ENCODE measurements at regions not wholly inside any gene's neighbourhood (a gene's known extent, or its start where the extent isn't known, plus 50 kb on each side); places are given as distances from the start of the nearest gene placed in this dataset.

GRCh38 chrX:6813836-6814370 lies 279.0 kb upstream of the VCX3A start:
- TF ChIP-seq SETDB1 (IDR thresholded peaks at IDR 0.05; ENCODE audit: insufficient read length, low read length), result no peak
- TF ChIP-seq, protein P1, sequence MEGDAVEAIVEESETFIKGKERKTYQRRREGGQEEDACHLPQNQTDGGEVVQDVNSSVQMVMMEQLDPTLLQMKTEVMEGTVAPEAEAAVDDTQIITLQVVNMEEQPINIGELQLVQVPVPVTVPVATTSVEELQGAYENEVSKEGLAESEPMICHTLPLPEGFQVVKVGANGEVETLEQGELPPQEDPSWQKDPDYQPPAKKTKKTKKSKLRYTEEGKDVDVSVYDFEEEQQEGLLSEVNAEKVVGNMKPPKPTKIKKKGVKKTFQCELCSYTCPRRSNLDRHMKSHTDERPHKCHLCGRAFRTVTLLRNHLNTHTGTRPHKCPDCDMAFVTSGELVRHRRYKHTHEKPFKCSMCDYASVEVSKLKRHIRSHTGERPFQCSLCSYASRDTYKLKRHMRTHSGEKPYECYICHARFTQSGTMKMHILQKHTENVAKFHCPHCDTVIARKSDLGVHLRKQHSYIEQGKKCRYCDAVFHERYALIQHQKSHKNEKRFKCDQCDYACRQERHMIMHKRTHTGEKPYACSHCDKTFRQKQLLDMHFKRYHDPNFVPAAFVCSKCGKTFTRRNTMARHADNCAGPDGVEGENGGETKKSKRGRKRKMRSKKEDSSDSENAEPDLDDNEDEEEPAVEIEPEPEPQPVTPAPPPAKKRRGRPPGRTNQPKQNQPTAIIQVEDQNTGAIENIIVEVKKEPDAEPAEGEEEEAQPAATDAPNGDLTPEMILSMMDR (tag by site-specific recombination; IDR thresholded peaks at IDR 0.05), result no peak
- no peak for TF ChIP-seq ZNF362 (tag by site-specific recombination; IDR thresholded peaks at IDR 0.05)
- TF ChIP-seq ZNF776 (tag by site-specific recombination; IDR thresholded peaks at IDR 0.05; ENCODE audit: borderline replicate concordance), result no peak
- TF ChIP-seq TCF7L2 (IDR thresholded peaks at IDR 0.05; ENCODE audit: borderline replicate concordance, low read depth, low read length), result no peak
- no peak for TF ChIP-seq ZNF677 (tag by site-specific recombination; IDR thresholded peaks at IDR 0.05)
